Memory B cell (primary cell): ENCODE measurements at regions not wholly inside any gene's neighbourhood (a gene's known extent, or its start where the extent isn't known, plus 50 kb on each side); places are given as distances from the start of the nearest gene placed in this dataset.

Source experiments
- ATAC-seq: fragments of 150-1000 bp; cut with Tn5 transposase; 2 replicates; pipeline ENCODE4 v1.10.0; 2021; ENCODE audit warnings: low read depth, mild to moderate bottlenecking, moderate library complexity
- DNase-seq, 2 donors: peaks; one replicate each; pipeline ENCODE4 v3.0.0; 2022; ENCODE audit warnings: low spot score in 2 of 2
- H3K27ac Mint-ChIP-seq: one replicate; pipeline ENCODE4 v1.8.0; 2022; ENCODE audit warnings: mild to moderate bottlenecking, moderate library complexity, mixed read lengths
- H3K27me3 Mint-ChIP-seq: one replicate; pipeline ENCODE4 v1.8.0; 2022; ENCODE audit warnings: mixed read lengths
- H3K36me3 Mint-ChIP-seq: one replicate; pipeline ENCODE4 v1.8.0; 2022; ENCODE audit warnings: mild to moderate bottlenecking, mixed read lengths
- H3K4me1 Mint-ChIP-seq: one replicate; pipeline ENCODE4 v1.8.0; 2022; ENCODE audit warnings: mixed read lengths
- H3K4me3 Mint-ChIP-seq: one replicate; pipeline ENCODE4 v1.8.0; 2022; ENCODE audit warnings: mild to moderate bottlenecking, moderate library complexity, mixed read lengths
- H3K9me3 Mint-ChIP-seq: one replicate; pipeline ENCODE4 v1.8.0; 2022; ENCODE audit warnings: mixed read lengths

- DNase-seq (no peak), ATAC-seq (no peak)
- H3K9me3 Mint-ChIP-seq: no peaks in the 10 kb centered on the region
- H3K4me3 Mint-ChIP-seq: no peak overlapping the region
- H3K36me3 Mint-ChIP-seq: no peaks in the 10 kb centered on the region
- peaks cover 12% of the 10 kb centered on the region for H3K27me3 Mint-ChIP-seq
- no peaks in the 10 kb centered on the region for H3K4me1 Mint-ChIP-seq
- no peak overlapping the region for H3K27ac Mint-ChIP-seq
Measured at GRCh38 chr11:115784796-115785521, 280.7 kb upstream of the CADM1 start.

DNA sequence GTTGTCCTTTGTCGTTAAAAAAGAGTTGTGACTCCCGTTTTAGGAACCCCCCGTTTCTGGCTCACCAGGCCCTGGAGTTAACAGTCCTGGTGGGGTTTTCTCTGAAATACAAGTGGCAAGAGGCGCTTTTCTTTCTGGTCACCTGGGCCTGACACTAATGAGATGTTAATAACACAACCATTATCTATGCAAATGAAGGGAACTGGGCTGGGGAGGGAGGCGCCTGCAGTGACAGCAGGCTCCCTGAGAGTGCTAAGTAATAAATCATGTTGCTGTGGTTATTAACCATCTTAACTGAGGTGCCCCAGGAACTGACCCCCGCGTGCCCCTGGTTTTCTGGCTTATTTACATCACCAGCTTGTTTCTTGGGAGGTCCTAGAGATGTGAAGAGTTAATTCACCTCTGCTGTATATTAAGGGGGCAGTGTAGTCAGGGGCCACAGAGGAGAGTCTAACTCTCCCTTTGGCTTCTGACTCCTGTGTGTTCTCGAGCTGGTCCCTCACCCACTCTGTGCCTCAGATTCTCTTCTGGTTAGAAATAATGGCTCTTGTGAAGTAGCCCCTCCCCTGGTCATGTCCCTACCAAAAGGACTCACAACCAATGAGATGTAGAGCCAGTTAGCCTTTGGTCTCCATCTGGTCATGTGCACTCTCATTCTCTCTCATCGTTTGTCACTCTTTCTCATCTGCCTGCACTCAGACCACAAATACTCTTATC, 276.6 kb upstream of the CADM1 start:
- peaks cover 2% of the 10 kb centered on the region for H3K27me3 Mint-ChIP-seq
- H3K36me3 Mint-ChIP-seq: no peaks in the 10 kb centered on the region
- H3K4me3 Mint-ChIP-seq: no peak overlapping the region
- no peaks in the 10 kb centered on the region for H3K9me3 Mint-ChIP-seq
- ATAC-seq: no peak
- no peak overlapping the region for H3K27ac Mint-ChIP-seq
- DNase-seq: no peak
- H3K4me1 Mint-ChIP-seq: no peaks in the 10 kb centered on the region

DNA sequence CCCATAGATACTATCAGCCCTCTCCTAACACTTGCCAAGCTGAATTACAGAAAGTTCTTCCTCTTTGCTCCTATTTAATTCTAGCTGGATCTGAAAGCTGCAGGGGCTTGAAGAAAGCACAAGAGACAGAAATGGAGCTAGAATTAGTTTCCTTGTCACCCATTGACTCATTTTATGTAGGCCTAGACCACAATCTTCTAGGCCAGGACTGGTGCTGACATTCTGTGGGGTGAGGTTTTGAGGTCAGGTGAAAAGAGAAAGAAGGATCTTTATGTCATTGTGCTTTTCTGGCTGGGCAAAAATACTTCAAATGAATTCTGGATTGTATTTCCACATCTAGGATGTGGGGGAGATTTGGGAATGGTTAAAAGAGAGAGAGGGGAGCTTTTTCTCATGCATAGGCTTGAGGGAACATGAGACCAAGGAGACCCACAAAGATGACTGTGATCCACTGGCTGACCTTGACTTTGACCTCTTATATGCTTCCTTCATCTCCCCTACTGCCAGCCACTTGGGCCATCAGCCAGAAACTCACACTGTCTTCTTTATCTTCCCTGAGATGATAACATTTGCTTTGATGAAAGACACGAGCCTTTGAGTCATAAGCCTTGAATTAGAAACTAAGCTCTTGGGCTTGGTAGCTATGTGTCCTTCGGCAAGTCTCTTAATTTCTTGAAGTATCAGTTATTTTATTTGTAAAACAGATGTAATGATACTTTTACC, 274.9 kb upstream of the CADM1 start:
- H3K4me1 Mint-ChIP-seq: no peaks in the 10 kb centered on the region
- ATAC-seq (no peak), DNase-seq (no peak)
- H3K36me3 Mint-ChIP-seq: no peaks in the 10 kb centered on the region
- no peak overlapping the region for H3K27ac Mint-ChIP-seq
- no peak overlapping the region for H3K4me3 Mint-ChIP-seq
- H3K9me3 Mint-ChIP-seq: no peaks in the 10 kb centered on the region
- H3K27me3 Mint-ChIP-seq: no peaks in the 10 kb centered on the region

DNA sequence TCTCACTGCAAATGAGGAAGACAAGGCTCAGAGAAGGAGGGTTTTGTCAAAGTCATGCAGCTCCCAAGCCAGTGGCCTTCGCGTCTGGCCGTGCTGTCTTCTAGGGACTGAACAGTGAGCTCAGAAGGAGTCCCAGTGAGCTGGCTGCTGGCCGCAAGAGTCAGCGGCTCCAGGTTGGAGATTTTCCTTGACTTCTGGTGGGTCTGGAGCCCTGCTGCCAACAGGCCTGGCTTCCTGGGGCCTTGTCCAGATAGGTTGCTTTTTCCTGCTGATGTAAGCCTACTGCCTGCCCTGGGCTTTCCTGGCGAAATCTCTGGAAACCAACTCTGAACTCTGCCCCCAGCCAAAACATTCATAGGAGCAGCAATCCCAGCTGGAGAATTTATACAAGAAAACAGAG, 272.7 kb upstream of the CADM1 start:
- Mint-ChIP-seq H3K9me3 (no peaks in the 10 kb centered on the region), H3K27ac (no peak overlapping the region), H3K4me1 (no peaks in the 10 kb centered on the region), H3K4me3 (no peak overlapping the region), H3K27me3 (no peaks in the 10 kb centered on the region), H3K36me3 (no peaks in the 10 kb centered on the region)
- ATAC-seq: no peak
- DNase-seq: no peak

- no peaks in the 10 kb centered on the region for H3K36me3 Mint-ChIP-seq
- no peak for ATAC-seq
- DNase-seq: no peak
- peaks cover 4% of the 10 kb centered on the region for H3K27me3 Mint-ChIP-seq
- no peaks in the 10 kb centered on the region for H3K4me1 Mint-ChIP-seq
- H3K27ac Mint-ChIP-seq: no peak overlapping the region
- H3K9me3 Mint-ChIP-seq: no peaks in the 10 kb centered on the region
- H3K4me3 Mint-ChIP-seq: no peak overlapping the region
Measured at GRCh38 chr11:115775846-115776245, 271.6 kb upstream of the CADM1 start.

DNA sequence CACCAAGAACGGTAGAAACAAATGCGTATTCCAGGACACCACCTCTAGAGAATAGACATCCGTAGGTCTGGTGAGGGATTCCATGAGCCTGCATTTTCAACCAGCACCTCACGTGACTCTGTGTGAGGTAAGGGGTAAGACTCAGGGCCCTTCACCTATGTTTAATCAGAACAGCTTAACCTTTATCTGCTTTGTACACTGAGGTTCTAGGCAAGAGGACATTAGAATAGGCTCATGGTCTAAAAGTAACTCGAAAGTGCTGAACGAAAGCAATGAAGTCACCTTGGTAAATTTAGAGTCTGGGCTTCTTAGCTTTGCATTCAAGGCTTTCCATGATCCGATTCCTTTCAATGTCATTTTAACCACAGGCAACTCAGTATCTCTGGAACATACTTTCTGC, 270.5 kb upstream of the CADM1 start:
- ATAC-seq (no peak), DNase-seq (no peak)
- Mint-ChIP-seq H3K4me3 (no peak overlapping the region), H3K4me1 (no peaks in the 10 kb centered on the region), H3K9me3 (peaks cover 1% of the 10 kb centered on the region), H3K27ac (no peak overlapping the region), H3K36me3 (no peaks in the 10 kb centered on the region), H3K27me3 (peaks cover 5% of the 10 kb centered on the region)

DNA sequence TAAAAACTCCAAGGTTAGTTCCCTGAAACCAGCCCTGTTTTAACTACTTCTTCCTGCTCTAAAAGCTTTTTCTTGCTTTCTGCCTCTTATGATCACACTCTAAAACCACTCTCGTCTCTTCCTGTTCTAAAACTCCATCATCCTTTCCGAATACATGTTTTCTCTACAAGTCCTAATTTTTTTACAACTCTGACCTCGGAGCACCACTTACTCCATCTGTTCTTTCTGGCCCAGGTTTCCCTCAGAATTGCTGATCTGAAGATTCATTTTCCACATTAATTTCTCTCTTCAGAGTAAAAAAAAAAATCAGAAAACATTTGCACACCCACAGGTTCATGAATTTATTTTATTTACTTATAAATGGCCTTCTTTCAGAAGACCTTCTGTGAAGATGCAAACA, 265.7 kb upstream of the CADM1 start:
- DNase-seq (no peak), ATAC-seq (no peak)
- Mint-ChIP-seq H3K27ac (no peak overlapping the region), H3K27me3 (peaks cover 5% of the 10 kb centered on the region), H3K9me3 (peaks cover 1% of the 10 kb centered on the region), H3K4me1 (no peaks in the 10 kb centered on the region), H3K4me3 (no peak overlapping the region), H3K36me3 (no peaks in the 10 kb centered on the region)

DNA sequence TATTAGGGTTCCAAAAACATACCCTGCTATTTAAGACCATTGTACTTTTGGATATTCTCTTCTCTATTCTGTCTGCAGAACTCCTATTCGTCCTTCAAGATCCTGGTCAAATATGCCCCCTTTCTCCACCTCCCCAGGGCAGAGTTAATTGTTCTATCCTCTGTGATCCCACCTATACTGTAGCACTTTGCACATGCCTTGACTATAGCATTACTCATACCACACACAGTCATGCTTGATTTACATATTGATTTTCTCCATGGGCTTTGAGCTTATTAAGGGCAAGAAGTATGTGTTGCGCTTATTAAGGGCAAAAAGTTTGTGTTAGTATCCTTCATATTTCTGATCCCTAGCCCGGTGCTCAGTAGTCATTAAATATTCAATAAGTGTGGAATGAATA, 263.7 kb upstream of the CADM1 start:
- H3K36me3 Mint-ChIP-seq: no peaks in the 10 kb centered on the region
- ATAC-seq (no peak), DNase-seq (no peak)
- H3K9me3 Mint-ChIP-seq: peaks cover 1% of the 10 kb centered on the region
- H3K4me1 Mint-ChIP-seq: no peaks in the 10 kb centered on the region
- H3K27ac Mint-ChIP-seq: no peak overlapping the region
- no peak overlapping the region for H3K4me3 Mint-ChIP-seq
- H3K27me3 Mint-ChIP-seq: peaks cover 5% of the 10 kb centered on the region

- no peak overlapping the region for H3K27ac Mint-ChIP-seq
- DNase-seq: no peak
- H3K4me3 Mint-ChIP-seq: no peak overlapping the region
- no peak for ATAC-seq
- no peaks in the 10 kb centered on the region for H3K4me1 Mint-ChIP-seq
- H3K9me3 Mint-ChIP-seq: peaks cover 1% of the 10 kb centered on the region
- H3K27me3 Mint-ChIP-seq: peaks cover 8% of the 10 kb centered on the region
- H3K36me3 Mint-ChIP-seq: no peaks in the 10 kb centered on the region
Measured at GRCh38 chr11:115767047-115767802, 263.0 kb upstream of the CADM1 start.

DNA sequence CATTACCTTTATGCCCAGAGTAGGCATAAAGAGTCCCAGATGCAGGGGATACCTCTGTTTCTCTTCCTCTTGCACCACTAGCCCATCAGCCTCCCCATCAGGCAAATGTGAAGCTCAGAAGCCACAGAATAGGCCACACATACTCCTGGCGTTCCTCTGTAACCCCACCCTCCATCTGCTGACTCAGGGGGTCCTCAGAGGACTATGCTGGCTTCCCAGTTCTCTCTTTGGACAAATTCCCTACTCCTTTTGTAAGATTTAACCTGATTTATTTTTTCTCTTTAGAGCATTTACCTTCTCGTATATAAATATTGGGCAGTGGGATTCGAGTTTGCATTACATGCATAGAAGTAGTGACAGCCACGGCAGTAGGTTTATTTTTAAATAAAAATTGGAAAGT, 262.3 kb upstream of the CADM1 start:
- Mint-ChIP-seq H3K4me3 (no peak overlapping the region), H3K4me1 (no peaks in the 10 kb centered on the region), H3K36me3 (no peaks in the 10 kb centered on the region), H3K27ac (no peak overlapping the region), H3K27me3 (peaks cover 13% of the 10 kb centered on the region), H3K9me3 (peaks cover 1% of the 10 kb centered on the region)
- no peak for ATAC-seq
- DNase-seq: no peak

GRCh38 chr11:115765803-115766239, 261.6 kb upstream of the CADM1 start:
- DNase-seq (no peak), ATAC-seq (no peak)
- H3K4me3 Mint-ChIP-seq: no peak overlapping the region
- H3K27ac Mint-ChIP-seq: no peak overlapping the region
- peaks cover 1% of the 10 kb centered on the region for H3K9me3 Mint-ChIP-seq
- no peaks in the 10 kb centered on the region for H3K36me3 Mint-ChIP-seq
- H3K27me3 Mint-ChIP-seq: peaks cover 9% of the 10 kb centered on the region
- H3K4me1 Mint-ChIP-seq: no peaks in the 10 kb centered on the region

- ATAC-seq (no peak), DNase-seq (no peak)
- H3K27ac Mint-ChIP-seq: no peak overlapping the region
- H3K9me3 Mint-ChIP-seq: no peaks in the 10 kb centered on the region
- no peaks in the 10 kb centered on the region for H3K36me3 Mint-ChIP-seq
- peaks cover 2% of the 10 kb centered on the region for H3K4me1 Mint-ChIP-seq
- no peak overlapping the region for H3K4me3 Mint-ChIP-seq
- peaks cover 12% of the 10 kb centered on the region for H3K27me3 Mint-ChIP-seq
Measured at GRCh38 chr11:115764176-115764575, 260.0 kb upstream of the CADM1 start.

DNA sequence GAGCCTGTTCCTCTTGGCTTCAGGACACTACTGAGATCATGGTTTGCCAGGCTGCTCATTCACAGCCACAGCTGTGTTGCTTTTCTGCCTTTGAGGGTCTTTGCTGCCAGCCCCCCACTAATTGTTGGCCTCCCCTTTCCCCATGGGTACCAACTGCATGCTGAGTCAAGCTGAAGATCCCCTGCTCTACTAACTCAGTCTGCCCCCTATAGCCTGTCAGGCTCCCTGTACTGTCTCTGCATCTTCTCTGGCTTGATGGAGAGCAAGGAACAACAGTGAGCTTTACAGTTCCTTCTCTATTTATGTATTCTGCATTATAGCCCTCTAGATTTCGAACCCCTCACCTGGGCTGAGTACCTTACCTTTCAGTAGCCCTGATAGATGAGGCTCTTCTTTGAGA, 257.6 kb upstream of the CADM1 start:
- no peak for DNase-seq
- no peak overlapping the region for H3K4me3 Mint-ChIP-seq
- H3K27me3 Mint-ChIP-seq: peaks cover 19% of the 10 kb centered on the region
- no peak for ATAC-seq
- H3K9me3 Mint-ChIP-seq: no peaks in the 10 kb centered on the region
- H3K4me1 Mint-ChIP-seq: peaks cover 2% of the 10 kb centered on the region
- no peaks in the 10 kb centered on the region for H3K36me3 Mint-ChIP-seq
- H3K27ac Mint-ChIP-seq: no peak overlapping the region

- Mint-ChIP-seq H3K4me1 (peaks cover 2% of the 10 kb centered on the region), H3K36me3 (no peaks in the 10 kb centered on the region), H3K4me3 (no peak overlapping the region), H3K27ac (no peak overlapping the region), H3K9me3 (no peaks in the 10 kb centered on the region), H3K27me3 (peaks cover 19% of the 10 kb centered on the region)
- no peak for DNase-seq
- no peak for ATAC-seq
Measured at GRCh38 chr11:115761348-115761747, 257.1 kb upstream of the CADM1 start.
